HUES48 (cell line): ENCODE measurements at regions not wholly inside any gene's neighbourhood (a gene's known extent, or its start where the extent isn't known, plus 50 kb on each side); places are given as distances from the start of the nearest gene placed in this dataset.

Source experiments
- H3K27ac ChIP-seq: one replicate; pipeline ENCODE4 v1.7.0; 2013; ENCODE audit warnings: low read depth, low read length, inconsistent platforms
- H3K27me3 ChIP-seq: 2 replicates; pipeline ENCODE4 v1.6.1; 2013; ENCODE audit warnings: mild to moderate bottlenecking, low read length; ENCODE audit not compliant: control insufficient read depth, insufficient read depth
- H3K36me3 ChIP-seq: 2 replicates; pipeline ENCODE4 v1.6.1; 2013; ENCODE audit warnings: low read length; ENCODE audit not compliant: control insufficient read depth, insufficient read depth
- H3K4me1 ChIP-seq: 2 replicates; pipeline ENCODE4 v1.6.1; 2013; ENCODE audit warnings: mild to moderate bottlenecking, low read length; ENCODE audit not compliant: control insufficient read depth, insufficient read depth
- H3K4me3 ChIP-seq: 2 replicates; pipeline ENCODE4 v1.5.1; 2013; ENCODE audit warnings: mild to moderate bottlenecking, low read depth, low read length
- H3K9ac ChIP-seq: 2 replicates; pipeline ENCODE4 v1.6.1; 2013; ENCODE audit warnings: mild to moderate bottlenecking, low read depth, low read length, moderate library complexity
- H3K9me3 ChIP-seq: 2 replicates; pipeline ENCODE4 v1.6.1; 2013; ENCODE audit warnings: low read length; ENCODE audit not compliant: control insufficient read depth, insufficient read depth

GRCh38 chr2:14936426-14936825 lies 303.9 kb downstream of the LRATD1 start:
- H3K27me3 ChIP-seq: no peaks in the 10 kb centered on the region
- H3K4me1 ChIP-seq: peaks cover 5% of the 10 kb centered on the region; the same call in 1 of the 2 replicates
- no peak overlapping the region for H3K4me3 ChIP-seq
- no peak overlapping the region for H3K27ac ChIP-seq
- no peak overlapping the region for H3K9ac ChIP-seq
- H3K36me3 ChIP-seq: no peaks in the 10 kb centered on the region
- no peaks in the 10 kb centered on the region; the same call in 1 of the 2 replicates for H3K9me3 ChIP-seq

GRCh38 chr2:14937336-14937735 lies 304.8 kb downstream of the LRATD1 start:
- Histone ChIP-seq H3K9me3 (no peaks in the 10 kb centered on the region; the same call in 1 of the 2 replicates), H3K36me3 (no peaks in the 10 kb centered on the region), H3K4me1 (peaks cover 5% of the 10 kb centered on the region; the same call in 1 of the 2 replicates), H3K4me3 (no peak overlapping the region), H3K27me3 (no peaks in the 10 kb centered on the region), H3K27ac (no peak overlapping the region), H3K9ac (no peak overlapping the region)

DNA sequence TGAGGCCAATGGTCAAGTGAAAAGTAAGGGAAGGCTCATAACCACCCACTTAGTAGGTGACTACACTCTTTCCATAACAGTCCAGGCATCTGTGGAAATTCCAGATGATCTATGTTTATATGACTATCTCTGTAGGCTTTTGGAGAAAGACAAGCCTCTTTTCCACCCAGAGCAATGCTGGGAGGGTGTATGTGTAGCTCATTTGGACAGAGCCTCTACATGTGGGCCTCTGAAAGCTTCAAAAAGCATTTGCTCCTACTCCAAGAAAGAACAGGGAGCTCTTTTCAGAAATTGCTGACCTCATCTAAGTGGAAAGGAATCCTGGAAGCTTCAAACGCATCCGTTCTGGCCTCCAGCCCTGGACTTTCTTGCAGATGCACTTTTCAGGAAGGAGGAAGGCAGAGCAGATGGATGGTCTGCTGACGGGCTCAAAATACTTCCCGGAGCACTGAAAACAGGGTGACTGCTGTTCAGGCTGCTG lies 308.7 kb downstream of the LRATD1 start:
- Histone ChIP-seq H3K4me1 (peaks cover 7% of the 10 kb centered on the region), H3K36me3 (no peaks in the 10 kb centered on the region), H3K27me3 (no peaks in the 10 kb centered on the region), H3K9ac (no peak overlapping the region), H3K9me3 (no peaks in the 10 kb centered on the region; the same call in 1 of the 2 replicates), H3K27ac (no peak overlapping the region), H3K4me3 (no peak overlapping the region)

DNA sequence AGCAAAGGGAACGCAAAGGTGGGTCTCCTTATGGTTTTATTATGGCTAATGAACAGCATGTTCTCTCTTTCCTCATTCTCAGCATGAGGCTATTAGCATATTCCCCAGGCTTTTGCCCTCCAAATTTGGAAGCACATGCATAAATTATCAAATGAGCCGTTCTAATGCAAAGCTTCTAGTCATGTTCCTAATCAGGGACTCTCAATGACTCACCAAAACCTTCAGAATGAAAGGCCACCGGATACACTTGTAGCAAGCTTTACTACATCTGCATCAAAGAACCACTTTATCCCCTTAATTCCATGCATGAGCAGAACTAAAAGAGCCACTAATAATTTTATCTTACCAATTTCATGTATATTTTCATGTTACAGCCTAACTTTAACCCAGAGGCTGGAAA lies 310.5 kb downstream of the LRATD1 start:
- no peak overlapping the region for H3K9ac ChIP-seq
- H3K4me1 ChIP-seq: peaks cover 7% of the 10 kb centered on the region
- no peak overlapping the region for H3K27ac ChIP-seq

DNA sequence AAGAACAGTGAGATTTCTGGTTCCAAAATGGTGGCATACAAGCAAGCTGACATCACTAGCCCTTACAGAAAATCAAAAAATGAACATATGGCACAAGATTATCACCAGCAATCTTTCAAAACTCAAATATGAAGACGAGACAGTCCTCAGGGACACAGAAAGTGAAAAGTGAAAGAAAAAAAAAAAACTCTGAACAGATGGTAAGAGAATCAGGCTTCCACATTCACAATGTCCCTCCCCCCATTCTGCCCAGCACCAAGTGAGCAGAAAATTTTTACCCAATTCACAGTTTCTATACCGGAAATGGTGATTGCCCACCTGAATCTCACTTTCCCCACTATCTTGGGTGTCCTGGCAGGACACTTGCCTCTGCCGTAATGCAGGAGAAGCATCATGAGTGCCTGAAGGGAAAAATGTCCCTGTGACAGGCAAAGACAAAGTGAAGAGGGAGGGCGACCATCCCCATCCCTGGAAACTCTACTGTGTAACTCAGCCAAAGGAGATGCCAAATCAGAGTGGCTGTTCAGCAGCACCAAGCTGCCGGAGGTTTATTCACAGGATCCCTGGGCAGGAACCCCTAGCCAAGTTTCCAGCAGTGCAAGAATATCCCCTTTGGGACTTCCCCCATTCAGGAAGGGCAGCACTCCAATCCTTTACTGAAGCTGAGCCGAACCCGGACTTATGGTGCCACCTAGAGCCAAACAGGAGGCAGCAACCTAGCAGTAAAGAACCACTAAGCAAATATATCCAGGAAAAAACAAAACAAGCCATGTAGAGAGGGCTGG lies 312.2 kb downstream of the LRATD1 start:
- H3K4me3 ChIP-seq: no peak overlapping the region
- no peaks in the 10 kb centered on the region for H3K9me3 ChIP-seq
- peaks cover 7% of the 10 kb centered on the region for H3K4me1 ChIP-seq
- no peaks in the 10 kb centered on the region for H3K36me3 ChIP-seq
- no peaks in the 10 kb centered on the region for H3K27me3 ChIP-seq
- no peak overlapping the region for H3K9ac ChIP-seq
- no peak overlapping the region for H3K27ac ChIP-seq

More for the DNA sequence above, 310.5 kb downstream of the LRATD1 start:
- H3K36me3 ChIP-seq: no peaks in the 10 kb centered on the region
- H3K9me3 ChIP-seq: no peaks in the 10 kb centered on the region
- no peaks in the 10 kb centered on the region for H3K27me3 ChIP-seq
- H3K4me3 ChIP-seq: no peak overlapping the region

- H3K27ac ChIP-seq: no peak overlapping the region
- no peaks in the 10 kb centered on the region for H3K36me3 ChIP-seq
- H3K9me3 ChIP-seq: no peaks in the 10 kb centered on the region
- no peak overlapping the region for H3K4me3 ChIP-seq
- no peak overlapping the region for H3K9ac ChIP-seq
- no peaks in the 10 kb centered on the region for H3K27me3 ChIP-seq
- H3K4me1 ChIP-seq: no peaks in the 10 kb centered on the region
Measured at GRCh38 chr2:14951569-14952285, 319.2 kb downstream of the LRATD1 start.

- Histone ChIP-seq H3K27ac (no peak overlapping the region), H3K27me3 (no peaks in the 10 kb centered on the region), H3K4me3 (no peak overlapping the region), H3K4me1 (no peaks in the 10 kb centered on the region), H3K36me3 (no peaks in the 10 kb centered on the region), H3K9me3 (no peaks in the 10 kb centered on the region), H3K9ac (no peak overlapping the region)
Measured at GRCh38 chr2:14952400-14952963, 320.0 kb downstream of the LRATD1 start.

DNA sequence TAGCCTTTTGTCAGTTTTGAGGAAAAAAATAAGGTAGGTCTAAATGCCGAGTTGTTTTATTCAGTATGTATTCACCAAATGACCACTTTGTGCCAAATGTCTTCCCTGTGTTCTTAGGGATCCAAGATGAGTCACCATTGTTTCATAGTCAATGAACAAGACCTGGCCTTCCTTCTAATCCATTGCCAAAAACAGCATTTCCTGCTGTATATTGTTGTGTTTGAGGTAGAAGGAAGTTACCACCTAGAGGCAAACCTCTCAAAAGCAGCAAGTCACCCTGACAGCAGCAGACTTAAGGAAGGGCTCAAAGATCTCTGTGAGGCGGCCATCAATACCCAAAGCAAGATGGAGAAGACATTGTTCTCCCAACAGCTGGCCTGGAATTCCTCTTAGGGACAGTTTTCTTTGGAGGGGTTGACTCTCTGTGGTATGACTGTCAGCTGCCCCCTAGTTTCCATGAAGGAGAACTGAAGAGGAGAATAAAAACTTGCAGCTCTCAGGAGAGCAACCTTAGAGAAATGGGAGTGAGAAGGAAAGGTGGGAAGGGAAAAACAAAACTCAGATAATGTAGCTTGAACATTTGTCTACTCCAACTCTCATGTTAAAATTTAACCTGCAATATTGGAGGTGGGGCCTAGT lies 328.3 kb downstream of the LRATD1 start:
- Histone ChIP-seq H3K4me3 (no peak overlapping the region), H3K9ac (no peak overlapping the region), H3K4me1 (no peaks in the 10 kb centered on the region), H3K27ac (no peak overlapping the region), H3K36me3 (no peaks in the 10 kb centered on the region), H3K9me3 (no peaks in the 10 kb centered on the region), H3K27me3 (no peaks in the 10 kb centered on the region)

DNA sequence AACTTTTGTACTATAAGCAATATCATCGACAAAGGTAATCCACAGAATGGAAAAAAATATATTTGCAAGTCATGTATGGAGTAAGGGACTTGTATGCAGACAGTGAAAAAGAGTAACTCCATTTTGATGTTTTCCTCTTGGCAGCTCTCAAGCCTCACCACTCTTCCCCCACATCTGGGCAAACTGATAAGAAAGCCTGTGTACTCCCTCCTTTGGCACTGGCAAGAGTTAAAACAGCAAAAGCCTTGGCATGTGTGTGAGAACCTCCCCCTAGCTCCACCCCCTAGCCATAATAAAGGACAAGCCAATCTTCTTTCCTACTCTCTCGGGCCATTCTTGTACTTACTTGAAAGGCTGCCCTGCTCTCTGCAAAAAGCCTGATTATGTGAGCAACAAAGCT lies 335.2 kb downstream of the LRATD1 start:
- no peak overlapping the region for H3K9ac ChIP-seq
- H3K36me3 ChIP-seq: no peaks in the 10 kb centered on the region
- H3K27me3 ChIP-seq: no peaks in the 10 kb centered on the region
- no peaks in the 10 kb centered on the region for H3K4me1 ChIP-seq
- no peak overlapping the region for H3K27ac ChIP-seq
- no peaks in the 10 kb centered on the region for H3K9me3 ChIP-seq
- H3K4me3 ChIP-seq: no peak overlapping the region

- H3K27ac ChIP-seq: no peak overlapping the region
- no peak overlapping the region for H3K9ac ChIP-seq
- H3K4me3 ChIP-seq: no peak overlapping the region
- no peaks in the 10 kb centered on the region for H3K27me3 ChIP-seq
- H3K36me3 ChIP-seq: no peaks in the 10 kb centered on the region
- no peaks in the 10 kb centered on the region for H3K4me1 ChIP-seq
- H3K9me3 ChIP-seq: no peaks in the 10 kb centered on the region
Measured at GRCh38 chr2:14975381-14975780, 342.9 kb downstream of the LRATD1 start.
